GM23338 (cell line): ENCODE measurements at regions not wholly inside any gene's neighbourhood (a gene's known extent, or its start where the extent isn't known, plus 50 kb on each side); places are given as distances from the start of the nearest gene placed in this dataset.

ENCODE experiments used
- ATAC-seq: fragments of 200-7000 bp; cut with Tn5 transposase; 3 replicates; pipeline ENCODE4 v1.9.1; 2020
- DNase-seq: peaks from one replicate; pipeline ENCODE4 v3.0.0-alpha.2; 2015; ENCODE audit warnings: low spot score
- H2AFZ ChIP-seq: fragments of 200-600 bp; sonication (generic); 2 replicates; pipeline ENCODE4 v1.8.0; 2016; ENCODE audit warnings: antibody characterized with exemption, mild to moderate bottlenecking, moderate library complexity
- H3F3A ChIP-seq: fragments of 200-600 bp; sonication (generic); replicated peaks from 2 replicates; pipeline ENCODE4 v1.8.0; 2017; ENCODE audit warnings: antibody characterized with exemption, mixed run types, low read depth
- H3K27ac ChIP-seq: fragments of 200-600 bp; sonication (generic); 2 replicates; pipeline ENCODE4 v1.6.1; 2016; ENCODE audit warnings: low read depth
- H3K27me3 ChIP-seq: fragments of 200-600 bp; sonication (generic); 2 replicates; pipeline ENCODE4 v1.8.0; 2016; ENCODE audit warnings: mild to moderate bottlenecking, mixed run types, moderate library complexity; ENCODE audit not compliant: insufficient read depth
- H3K36me3 ChIP-seq: fragments of 200-600 bp; sonication (generic); 2 replicates; pipeline ENCODE4 v1.8.0; 2016; ENCODE audit warnings: mild to moderate bottlenecking; ENCODE audit not compliant: insufficient read depth
- H3K4me1 ChIP-seq: fragments of 200-600 bp; sonication (generic); 2 replicates; pipeline ENCODE4 v1.8.0; 2016; ENCODE audit warnings: mild to moderate bottlenecking, moderate library complexity; ENCODE audit not compliant: insufficient read depth
- H3K4me2 ChIP-seq: fragments of 200-600 bp; sonication (generic); 2 replicates; pipeline ENCODE4 v1.7.1; 2017; ENCODE audit warnings: mixed run types
- H3K4me3 ChIP-seq: fragments of 200-600 bp; sonication (generic); 2 replicates; pipeline ENCODE4 v1.6.1; 2016; ENCODE audit warnings: mixed run types
- H3K79me2 ChIP-seq: fragments of 200-600 bp; sonication (generic); replicated peaks from 2 replicates; pipeline ENCODE4 v1.8.0; 2017; ENCODE audit warnings: mild to moderate bottlenecking; ENCODE audit not compliant: insufficient read depth
- H3K9me2 ChIP-seq: fragments of 200-600 bp; sonication (generic); 2 replicates; pipeline ENCODE4 v1.8.0; 2017; ENCODE audit not compliant: insufficient read depth
- H4K20me1 ChIP-seq: fragments of 200-600 bp; sonication (generic); replicated peaks from 2 replicates; pipeline ENCODE4 v1.8.0; 2017; ENCODE audit warnings: mild to moderate bottlenecking; ENCODE audit not compliant: insufficient read depth
- H3K27ac Mint-ChIP-seq: 2 replicates; pipeline ENCODE4 v1.8.0; 2020; ENCODE audit warnings: inconsistent platforms, mild to moderate bottlenecking, moderate library complexity, mixed read lengths
- H3K27me3 Mint-ChIP-seq: 3 replicates; pipeline ENCODE4 v1.8.0; 2022; ENCODE audit warnings: low read depth, mild to moderate bottlenecking, moderate library complexity, mixed read lengths, inconsistent platforms; ENCODE audit not compliant: insufficient read depth, poor library complexity
- H3K36me3 Mint-ChIP-seq: 3 replicates; pipeline ENCODE4 v1.8.0; 2021; ENCODE audit warnings: low read depth, mild to moderate bottlenecking, inconsistent platforms, moderate library complexity, mixed read lengths
- H3K4me1 Mint-ChIP-seq: 3 replicates; pipeline ENCODE4 v1.8.0; 2020; ENCODE audit warnings: mild to moderate bottlenecking, inconsistent platforms, mixed read lengths
- H3K4me3 Mint-ChIP-seq: 3 replicates; pipeline ENCODE4 v1.8.0; 2021; ENCODE audit warnings: moderate library complexity, mild to moderate bottlenecking, inconsistent platforms, mixed read lengths
- H3K9me3 Mint-ChIP-seq: 3 replicates; pipeline ENCODE4 v1.8.0; 2020; ENCODE audit warnings: moderate library complexity, mild to moderate bottlenecking, inconsistent platforms, mixed read lengths
- CREB1 ChIP-seq: fragments of 250-450 bp; sonication (Bioruptor Pico); IDR thresholded peaks from 2 replicates; pipeline ENCODE4 v1.5.0; 2020; ENCODE audit warnings: low read depth, mild to moderate bottlenecking, moderate library complexity
- EZH2 ChIP-seq: fragments of 200-600 bp; sonication (generic); IDR thresholded peaks from one replicate; pipeline ENCODE4 v1.8.0; 2017; ENCODE audit warnings: antibody characterized with exemption, mild to moderate bottlenecking, low read depth; ENCODE audit not compliant: unreplicated experiment
- EZH2phosphoT487 ChIP-seq: fragments of 200-600 bp; sonication (generic); IDR thresholded peaks from one replicate; pipeline ENCODE4 v1.8.1; 2018; ENCODE audit warnings: antibody characterized with exemption; ENCODE audit not compliant: unreplicated experiment
- JUNB ChIP-seq: IDR thresholded peaks from one replicate; pipeline ENCODE4 v1.6.1; 2016; ENCODE audit warnings: antibody characterized with exemption; ENCODE audit not compliant: unreplicated experiment
- NANOG ChIP-seq: IDR thresholded peaks from 2 replicates; pipeline ENCODE4 v1.6.1; 2016; ENCODE audit warnings: antibody characterized with exemption, borderline replicate concordance
- POLR2AphosphoS5 ChIP-seq: IDR thresholded peaks from 2 replicates; pipeline ENCODE4 v1.6.1; 2016; ENCODE audit warnings: antibody characterized with exemption, low read depth
- STAT1 ChIP-seq: IDR thresholded peaks from one replicate; pipeline ENCODE4 v1.6.1; 2016; ENCODE audit warnings: antibody characterized with exemption; ENCODE audit not compliant: unreplicated experiment
- ZNF114 ChIP-seq: fragments of 250-450 bp; sonication (Bioruptor Pico); IDR thresholded peaks from 2 replicates; pipeline ENCODE4 v1.5.0; 2020; ENCODE audit warnings: mild to moderate bottlenecking, moderate library complexity
- TF ChIP-seq, protein P1 (sequence below), 2 experiments: fragments of 200-600 bp in 1 of 2; sonication (generic) in 1 of 2; conservative IDR thresholded peaks; 2 replicates each; pipeline versions ENCODE4 v1.5.1 to v1.6.1; 2016 to 2017; ENCODE audit warnings: antibody characterized with exemption in 2 of 2, low read depth in 2 of 2, mild to moderate bottlenecking in 2 of 2, moderate library complexity in 1 of 2
- TF ChIP-seq, protein P2 (sequence below): IDR thresholded peaks from one replicate; pipeline ENCODE4 v1.6.1; 2018; ENCODE audit warnings: antibody characterized with exemption; ENCODE audit not compliant: unreplicated experiment
- TF ChIP-seq, protein P3 (sequence below): fragments of 250-450 bp; sonication (Bioruptor Pico); IDR thresholded peaks from 2 replicates; pipeline ENCODE4 v1.5.0; 2020; ENCODE audit warnings: mild to moderate bottlenecking, moderate library complexity
- TF ChIP-seq, protein P4 (sequence below): IDR thresholded peaks from 2 replicates; pipeline ENCODE4 v1.6.1; 2016; ENCODE audit warnings: antibody characterized with exemption

DNA sequence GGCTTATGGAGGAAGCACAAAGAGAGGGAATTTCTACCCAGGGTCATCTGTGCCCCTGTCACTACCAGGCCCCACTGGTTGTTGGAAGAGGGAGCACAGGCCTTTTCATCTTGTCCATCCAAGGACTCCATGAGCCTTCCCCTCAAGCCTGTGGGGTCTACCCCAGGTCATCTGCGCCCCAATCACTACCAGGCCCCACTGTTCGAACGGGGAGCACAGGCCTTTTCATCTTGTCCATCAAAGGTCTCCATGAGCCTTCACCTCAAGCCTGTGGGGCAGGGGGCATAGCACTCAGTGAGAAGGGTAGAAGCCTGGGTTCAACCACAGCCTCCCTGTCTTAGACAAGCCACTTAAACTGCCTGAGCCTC is 101.5 kb upstream of the CDH5 start:
- Histone ChIP-seq H4K20me1 (no peaks in the 10 kb centered on the region), H3K27me3 (peaks cover 4% of the 10 kb centered on the region; the same call in 1 of the 2 replicates), H3K4me1 (peaks cover 7% of the 10 kb centered on the region), H3K36me3 (no peaks in the 10 kb centered on the region), H3F3A (no peaks in the 10 kb centered on the region), H3K27ac (no peak overlapping the region), H2AFZ (no peak overlapping the region), H3K79me2 (no peaks in the 10 kb centered on the region), H3K9me2 (no peaks in the 10 kb centered on the region), H3K4me2 (no peak overlapping the region), H3K4me3 (no peak overlapping the region)
- DNase-seq (no peak), ATAC-seq (no peak)
- TF ChIP-seq, protein P1, sequence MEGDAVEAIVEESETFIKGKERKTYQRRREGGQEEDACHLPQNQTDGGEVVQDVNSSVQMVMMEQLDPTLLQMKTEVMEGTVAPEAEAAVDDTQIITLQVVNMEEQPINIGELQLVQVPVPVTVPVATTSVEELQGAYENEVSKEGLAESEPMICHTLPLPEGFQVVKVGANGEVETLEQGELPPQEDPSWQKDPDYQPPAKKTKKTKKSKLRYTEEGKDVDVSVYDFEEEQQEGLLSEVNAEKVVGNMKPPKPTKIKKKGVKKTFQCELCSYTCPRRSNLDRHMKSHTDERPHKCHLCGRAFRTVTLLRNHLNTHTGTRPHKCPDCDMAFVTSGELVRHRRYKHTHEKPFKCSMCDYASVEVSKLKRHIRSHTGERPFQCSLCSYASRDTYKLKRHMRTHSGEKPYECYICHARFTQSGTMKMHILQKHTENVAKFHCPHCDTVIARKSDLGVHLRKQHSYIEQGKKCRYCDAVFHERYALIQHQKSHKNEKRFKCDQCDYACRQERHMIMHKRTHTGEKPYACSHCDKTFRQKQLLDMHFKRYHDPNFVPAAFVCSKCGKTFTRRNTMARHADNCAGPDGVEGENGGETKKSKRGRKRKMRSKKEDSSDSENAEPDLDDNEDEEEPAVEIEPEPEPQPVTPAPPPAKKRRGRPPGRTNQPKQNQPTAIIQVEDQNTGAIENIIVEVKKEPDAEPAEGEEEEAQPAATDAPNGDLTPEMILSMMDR (conservative IDR thresholded peaks at IDR 0.05; ENCODE audit: low read depth in 2 of 2) = no peak
- no peak for TF ChIP-seq JUNB
- TF ChIP-seq EZH2phosphoT487 = no peak
- no peak for TF ChIP-seq NANOG
- no peak for TF ChIP-seq EZH2
- no peak for TF ChIP-seq STAT1
- TF ChIP-seq, protein P2, sequence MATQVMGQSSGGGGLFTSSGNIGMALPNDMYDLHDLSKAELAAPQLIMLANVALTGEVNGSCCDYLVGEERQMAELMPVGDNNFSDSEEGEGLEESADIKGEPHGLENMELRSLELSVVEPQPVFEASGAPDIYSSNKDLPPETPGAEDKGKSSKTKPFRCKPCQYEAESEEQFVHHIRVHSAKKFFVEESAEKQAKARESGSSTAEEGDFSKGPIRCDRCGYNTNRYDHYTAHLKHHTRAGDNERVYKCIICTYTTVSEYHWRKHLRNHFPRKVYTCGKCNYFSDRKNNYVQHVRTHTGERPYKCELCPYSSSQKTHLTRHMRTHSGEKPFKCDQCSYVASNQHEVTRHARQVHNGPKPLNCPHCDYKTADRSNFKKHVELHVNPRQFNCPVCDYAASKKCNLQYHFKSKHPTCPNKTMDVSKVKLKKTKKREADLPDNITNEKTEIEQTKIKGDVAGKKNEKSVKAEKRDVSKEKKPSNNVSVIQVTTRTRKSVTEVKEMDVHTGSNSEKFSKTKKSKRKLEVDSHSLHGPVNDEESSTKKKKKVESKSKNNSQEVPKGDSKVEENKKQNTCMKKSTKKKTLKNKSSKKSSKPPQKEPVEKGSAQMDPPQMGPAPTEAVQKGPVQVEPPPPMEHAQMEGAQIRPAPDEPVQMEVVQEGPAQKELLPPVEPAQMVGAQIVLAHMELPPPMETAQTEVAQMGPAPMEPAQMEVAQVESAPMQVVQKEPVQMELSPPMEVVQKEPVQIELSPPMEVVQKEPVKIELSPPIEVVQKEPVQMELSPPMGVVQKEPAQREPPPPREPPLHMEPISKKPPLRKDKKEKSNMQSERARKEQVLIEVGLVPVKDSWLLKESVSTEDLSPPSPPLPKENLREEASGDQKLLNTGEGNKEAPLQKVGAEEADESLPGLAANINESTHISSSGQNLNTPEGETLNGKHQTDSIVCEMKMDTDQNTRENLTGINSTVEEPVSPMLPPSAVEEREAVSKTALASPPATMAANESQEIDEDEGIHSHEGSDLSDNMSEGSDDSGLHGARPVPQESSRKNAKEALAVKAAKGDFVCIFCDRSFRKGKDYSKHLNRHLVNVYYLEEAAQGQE = no peak
- TF ChIP-seq, protein P3, sequence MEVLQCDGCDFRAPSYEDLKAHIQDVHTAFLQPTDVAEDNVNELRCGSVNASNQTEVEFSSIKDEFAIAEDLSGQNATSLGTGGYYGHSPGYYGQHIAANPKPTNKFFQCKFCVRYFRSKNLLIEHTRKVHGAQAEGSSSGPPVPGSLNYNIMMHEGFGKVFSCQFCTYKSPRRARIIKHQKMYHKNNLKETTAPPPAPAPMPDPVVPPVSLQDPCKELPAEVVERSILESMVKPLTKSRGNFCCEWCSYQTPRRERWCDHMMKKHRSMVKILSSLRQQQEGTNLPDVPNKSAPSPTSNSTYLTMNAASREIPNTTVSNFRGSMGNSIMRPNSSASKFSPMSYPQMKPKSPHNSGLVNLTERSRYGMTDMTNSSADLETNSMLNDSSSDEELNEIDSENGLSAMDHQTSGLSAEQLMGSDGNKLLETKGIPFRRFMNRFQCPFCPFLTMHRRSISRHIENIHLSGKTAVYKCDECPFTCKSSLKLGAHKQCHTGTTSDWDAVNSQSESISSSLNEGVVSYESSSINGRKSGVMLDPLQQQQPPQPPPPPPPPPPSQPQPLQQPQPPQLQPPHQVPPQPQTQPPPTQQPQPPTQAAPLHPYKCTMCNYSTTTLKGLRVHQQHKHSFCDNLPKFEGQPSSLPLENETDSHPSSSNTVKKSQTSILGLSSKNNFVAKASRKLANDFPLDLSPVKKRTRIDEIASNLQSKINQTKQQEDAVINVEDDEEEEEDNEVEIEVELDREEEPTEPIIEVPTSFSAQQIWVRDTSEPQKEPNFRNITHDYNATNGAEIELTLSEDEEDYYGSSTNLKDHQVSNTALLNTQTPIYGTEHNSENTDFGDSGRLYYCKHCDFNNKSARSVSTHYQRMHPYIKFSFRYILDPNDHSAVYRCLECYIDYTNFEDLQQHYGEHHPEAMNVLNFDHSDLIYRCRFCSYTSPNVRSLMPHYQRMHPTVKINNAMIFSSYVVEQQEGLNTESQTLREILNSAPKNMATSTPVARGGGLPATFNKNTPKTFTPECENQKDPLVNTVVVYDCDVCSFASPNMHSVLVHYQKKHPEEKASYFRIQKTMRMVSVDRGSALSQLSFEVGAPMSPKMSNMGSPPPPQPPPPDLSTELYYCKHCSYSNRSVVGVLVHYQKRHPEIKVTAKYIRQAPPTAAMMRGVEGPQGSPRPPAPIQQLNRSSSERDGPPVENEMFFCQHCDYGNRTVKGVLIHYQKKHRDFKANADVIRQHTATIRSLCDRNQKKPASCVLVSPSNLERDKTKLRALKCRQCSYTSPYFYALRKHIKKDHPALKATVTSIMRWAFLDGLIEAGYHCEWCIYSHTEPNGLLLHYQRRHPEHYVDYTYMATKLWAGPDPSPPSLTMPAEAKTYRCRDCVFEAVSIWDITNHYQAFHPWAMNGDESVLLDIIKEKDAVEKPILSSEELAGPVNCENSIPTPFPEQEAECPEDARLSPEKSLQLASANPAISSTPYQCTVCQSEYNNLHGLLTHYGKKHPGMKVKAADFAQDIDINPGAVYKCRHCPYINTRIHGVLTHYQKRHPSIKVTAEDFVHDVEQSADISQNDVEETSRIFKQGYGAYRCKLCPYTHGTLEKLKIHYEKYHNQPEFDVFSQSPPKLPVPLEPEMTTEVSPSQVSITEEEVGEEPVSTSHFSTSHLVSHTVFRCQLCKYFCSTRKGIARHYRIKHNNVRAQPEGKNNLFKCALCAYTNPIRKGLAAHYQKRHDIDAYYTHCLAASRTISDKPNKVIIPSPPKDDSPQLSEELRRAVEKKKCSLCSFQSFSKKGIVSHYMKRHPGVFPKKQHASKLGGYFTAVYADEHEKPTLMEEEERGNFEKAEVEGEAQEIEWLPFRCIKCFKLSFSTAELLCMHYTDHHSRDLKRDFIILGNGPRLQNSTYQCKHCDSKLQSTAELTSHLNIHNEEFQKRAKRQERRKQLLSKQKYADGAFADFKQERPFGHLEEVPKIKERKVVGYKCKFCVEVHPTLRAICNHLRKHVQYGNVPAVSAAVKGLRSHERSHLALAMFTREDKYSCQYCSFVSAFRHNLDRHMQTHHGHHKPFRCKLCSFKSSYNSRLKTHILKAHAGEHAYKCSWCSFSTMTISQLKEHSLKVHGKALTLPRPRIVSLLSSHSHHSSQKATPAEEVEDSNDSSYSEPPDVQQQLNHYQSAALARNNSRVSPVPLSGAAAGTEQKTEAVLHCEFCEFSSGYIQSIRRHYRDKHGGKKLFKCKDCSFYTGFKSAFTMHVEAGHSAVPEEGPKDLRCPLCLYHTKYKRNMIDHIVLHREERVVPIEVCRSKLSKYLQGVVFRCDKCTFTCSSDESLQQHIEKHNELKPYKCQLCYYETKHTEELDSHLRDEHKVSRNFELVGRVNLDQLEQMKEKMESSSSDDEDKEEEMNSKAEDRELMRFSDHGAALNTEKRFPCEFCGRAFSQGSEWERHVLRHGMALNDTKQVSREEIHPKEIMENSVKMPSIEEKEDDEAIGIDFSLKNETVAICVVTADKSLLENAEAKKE (CRISPR knock-in tag) = no peak
- TF ChIP-seq POLR2AphosphoS5 = no peak
- TF ChIP-seq, protein P4, sequence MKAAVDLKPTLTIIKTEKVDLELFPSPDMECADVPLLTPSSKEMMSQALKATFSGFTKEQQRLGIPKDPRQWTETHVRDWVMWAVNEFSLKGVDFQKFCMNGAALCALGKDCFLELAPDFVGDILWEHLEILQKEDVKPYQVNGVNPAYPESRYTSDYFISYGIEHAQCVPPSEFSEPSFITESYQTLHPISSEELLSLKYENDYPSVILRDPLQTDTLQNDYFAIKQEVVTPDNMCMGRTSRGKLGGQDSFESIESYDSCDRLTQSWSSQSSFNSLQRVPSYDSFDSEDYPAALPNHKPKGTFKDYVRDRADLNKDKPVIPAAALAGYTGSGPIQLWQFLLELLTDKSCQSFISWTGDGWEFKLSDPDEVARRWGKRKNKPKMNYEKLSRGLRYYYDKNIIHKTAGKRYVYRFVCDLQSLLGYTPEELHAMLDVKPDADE = no peak
- no peak for TF ChIP-seq ZNF114 (CRISPR knock-in tag)
- no peak for TF ChIP-seq CREB1 (CRISPR knock-in tag)
- Mint-ChIP-seq H3K27ac (no peak overlapping the region), H3K27me3 (peaks cover 5% of the 10 kb centered on the region), H3K4me3 (no peak overlapping the region), H3K9me3 (no peaks in the 10 kb centered on the region), H3K4me1 (peaks cover 11% of the 10 kb centered on the region), H3K36me3 (no peaks in the 10 kb centered on the region; the same call in 2 of the 3 replicates)
